Tibial nerve (tissue), 3 donors: ENCODE measurements at regions not wholly inside any gene's neighbourhood (a gene's known extent, or its start where the extent isn't known, plus 50 kb on each side); places are given as distances from the start of the nearest gene placed in this dataset.

Experiments
- POLR2A ChIP-seq, 2 donors: fragments of 450-650 bp; IDR thresholded peaks; one replicate each; pipeline ENCODE4 v1.6.1; 2017; ENCODE audit warnings: antibody characterized with exemption in 2 of 2, mild to moderate bottlenecking in 2 of 2, moderate library complexity in 2 of 2
- TF ChIP-seq, protein P1 (sequence below), 5 experiments: fragments of 200-600 bp in 3 of 5; fragments of 450-650 bp in 2 of 5; sonication (generic) in 3 of 5; IDR thresholded peaks; one replicate each; pipeline ENCODE4 v1.5.1; 2016 to 2019; ENCODE audit warnings: antibody characterized with exemption in 5 of 5, mild to moderate bottlenecking in 3 of 5, moderate library complexity in 2 of 5

DNA sequence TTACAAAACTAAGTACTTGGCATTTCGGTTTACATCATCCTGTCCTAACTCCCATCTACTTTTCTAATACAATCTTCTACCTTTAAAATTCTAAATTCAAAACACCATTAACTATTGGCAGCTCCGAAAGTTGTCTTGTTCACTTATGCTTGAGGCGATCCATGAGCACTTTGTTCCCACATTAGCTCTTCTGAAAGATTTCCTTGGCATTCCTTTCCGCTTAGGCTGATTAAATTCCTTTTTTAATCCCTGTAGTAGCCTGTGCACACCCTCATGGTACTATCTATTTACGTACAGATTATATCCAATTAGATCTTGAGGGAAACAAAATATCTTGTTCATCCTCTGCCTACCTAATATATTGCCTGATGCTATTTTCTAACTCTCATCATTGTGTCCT lies 480.7 kb downstream of the PRKD1 start:
- TF ChIP-seq, protein P1, sequence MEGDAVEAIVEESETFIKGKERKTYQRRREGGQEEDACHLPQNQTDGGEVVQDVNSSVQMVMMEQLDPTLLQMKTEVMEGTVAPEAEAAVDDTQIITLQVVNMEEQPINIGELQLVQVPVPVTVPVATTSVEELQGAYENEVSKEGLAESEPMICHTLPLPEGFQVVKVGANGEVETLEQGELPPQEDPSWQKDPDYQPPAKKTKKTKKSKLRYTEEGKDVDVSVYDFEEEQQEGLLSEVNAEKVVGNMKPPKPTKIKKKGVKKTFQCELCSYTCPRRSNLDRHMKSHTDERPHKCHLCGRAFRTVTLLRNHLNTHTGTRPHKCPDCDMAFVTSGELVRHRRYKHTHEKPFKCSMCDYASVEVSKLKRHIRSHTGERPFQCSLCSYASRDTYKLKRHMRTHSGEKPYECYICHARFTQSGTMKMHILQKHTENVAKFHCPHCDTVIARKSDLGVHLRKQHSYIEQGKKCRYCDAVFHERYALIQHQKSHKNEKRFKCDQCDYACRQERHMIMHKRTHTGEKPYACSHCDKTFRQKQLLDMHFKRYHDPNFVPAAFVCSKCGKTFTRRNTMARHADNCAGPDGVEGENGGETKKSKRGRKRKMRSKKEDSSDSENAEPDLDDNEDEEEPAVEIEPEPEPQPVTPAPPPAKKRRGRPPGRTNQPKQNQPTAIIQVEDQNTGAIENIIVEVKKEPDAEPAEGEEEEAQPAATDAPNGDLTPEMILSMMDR (IDR thresholded peaks at IDR 0.05), result no peak
- TF ChIP-seq POLR2A (IDR thresholded peaks at IDR 0.05), result no peak
